RWPE2 (cell line): ENCODE measurements at regions not wholly inside any gene's neighbourhood (a gene's known extent, or its start where the extent isn't known, plus 50 kb on each side); places are given as distances from the start of the nearest gene placed in this dataset.

Source experiments
- ATAC-seq: fragments of 200-7000 bp; cut with Tn5 transposase; 3 replicates; pipeline ENCODE4 v1.9.1; 2021; ENCODE audit warnings: low read depth
- DNase-seq: peaks from one replicate; pipeline ENCODE4 v3.0.0-alpha.2; 2020; ENCODE audit warnings: low spot score
- H3K27ac ChIP-seq: fragments of 450-650 bp; 2 replicates; pipeline ENCODE4 v1.5.1; 2017; ENCODE audit warnings: mild to moderate bottlenecking; ENCODE audit not compliant: poor library complexity, severe bottlenecking
- H3K27me3 ChIP-seq: fragments of 250-450 bp; sonication (Bioruptor Pico); 2 replicates; pipeline ENCODE4 v1.5.1; 2021; ENCODE audit warnings: mild to moderate bottlenecking, moderate library complexity; ENCODE audit not compliant: insufficient read depth, poor library complexity, severe bottlenecking
- H3K36me3 ChIP-seq: fragments of 250-450 bp; sonication (Bioruptor Pico); 2 replicates; pipeline ENCODE4 v1.5.1; 2020; ENCODE audit warnings: low read depth, mild to moderate bottlenecking, moderate library complexity
- H3K4me1 ChIP-seq: fragments of 250-450 bp; sonication (Bioruptor Pico); 2 replicates; pipeline ENCODE4 v1.5.1; 2021; ENCODE audit warnings: mild to moderate bottlenecking, moderate library complexity; ENCODE audit not compliant: insufficient read depth, poor library complexity, severe bottlenecking
- H3K4me3 ChIP-seq: fragments of 250-450 bp; sonication (Bioruptor Pico); 2 replicates; pipeline ENCODE4 v1.5.1; 2021; ENCODE audit warnings: mild to moderate bottlenecking, moderate library complexity; ENCODE audit not compliant: severe bottlenecking
- H3K9me3 ChIP-seq: fragments of 250-450 bp; sonication (Bioruptor Pico); 2 replicates; pipeline ENCODE4 v1.5.1; 2021; ENCODE audit warnings: mild to moderate bottlenecking, moderate library complexity; ENCODE audit not compliant: severe bottlenecking
- TF ChIP-seq, protein P1 (sequence below): fragments of 450-650 bp; IDR thresholded peaks from one replicate; pipeline ENCODE4 v1.5.1; 2017; ENCODE audit warnings: mild to moderate bottlenecking, moderate library complexity; ENCODE audit not compliant: poor library complexity, severe bottlenecking

DNA sequence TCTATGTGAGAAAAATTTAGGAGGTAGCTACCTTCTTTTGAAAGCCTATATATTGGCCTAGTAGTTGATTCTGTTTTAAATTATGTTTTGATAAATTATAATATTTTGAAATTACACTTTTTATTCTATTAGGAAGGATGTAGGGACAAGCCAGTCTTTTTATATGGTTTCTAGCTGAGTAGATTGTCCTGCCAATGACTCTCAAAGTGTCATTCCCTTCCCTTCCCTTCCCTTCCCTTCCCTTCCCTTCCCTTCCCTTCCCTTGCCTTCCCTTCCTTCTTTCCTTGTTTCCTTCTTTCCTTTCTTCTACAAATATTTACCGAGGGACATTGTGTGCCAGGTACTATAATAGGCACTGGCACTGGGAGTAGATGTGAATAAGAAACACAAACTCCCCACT, 99.7 kb upstream of the HDAC9 start:
- no peak overlapping the region for H3K4me3 ChIP-seq
- no peak for DNase-seq
- H3K4me1 ChIP-seq: no peaks in the 10 kb centered on the region
- H3K36me3 ChIP-seq: no peaks in the 10 kb centered on the region
- no peaks in the 10 kb centered on the region for H3K9me3 ChIP-seq
- H3K27me3 ChIP-seq: no peaks in the 10 kb centered on the region
- no peak for ATAC-seq
- H3K27ac ChIP-seq: no peak overlapping the region
- TF ChIP-seq, protein P1, sequence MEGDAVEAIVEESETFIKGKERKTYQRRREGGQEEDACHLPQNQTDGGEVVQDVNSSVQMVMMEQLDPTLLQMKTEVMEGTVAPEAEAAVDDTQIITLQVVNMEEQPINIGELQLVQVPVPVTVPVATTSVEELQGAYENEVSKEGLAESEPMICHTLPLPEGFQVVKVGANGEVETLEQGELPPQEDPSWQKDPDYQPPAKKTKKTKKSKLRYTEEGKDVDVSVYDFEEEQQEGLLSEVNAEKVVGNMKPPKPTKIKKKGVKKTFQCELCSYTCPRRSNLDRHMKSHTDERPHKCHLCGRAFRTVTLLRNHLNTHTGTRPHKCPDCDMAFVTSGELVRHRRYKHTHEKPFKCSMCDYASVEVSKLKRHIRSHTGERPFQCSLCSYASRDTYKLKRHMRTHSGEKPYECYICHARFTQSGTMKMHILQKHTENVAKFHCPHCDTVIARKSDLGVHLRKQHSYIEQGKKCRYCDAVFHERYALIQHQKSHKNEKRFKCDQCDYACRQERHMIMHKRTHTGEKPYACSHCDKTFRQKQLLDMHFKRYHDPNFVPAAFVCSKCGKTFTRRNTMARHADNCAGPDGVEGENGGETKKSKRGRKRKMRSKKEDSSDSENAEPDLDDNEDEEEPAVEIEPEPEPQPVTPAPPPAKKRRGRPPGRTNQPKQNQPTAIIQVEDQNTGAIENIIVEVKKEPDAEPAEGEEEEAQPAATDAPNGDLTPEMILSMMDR: no peak

DNA sequence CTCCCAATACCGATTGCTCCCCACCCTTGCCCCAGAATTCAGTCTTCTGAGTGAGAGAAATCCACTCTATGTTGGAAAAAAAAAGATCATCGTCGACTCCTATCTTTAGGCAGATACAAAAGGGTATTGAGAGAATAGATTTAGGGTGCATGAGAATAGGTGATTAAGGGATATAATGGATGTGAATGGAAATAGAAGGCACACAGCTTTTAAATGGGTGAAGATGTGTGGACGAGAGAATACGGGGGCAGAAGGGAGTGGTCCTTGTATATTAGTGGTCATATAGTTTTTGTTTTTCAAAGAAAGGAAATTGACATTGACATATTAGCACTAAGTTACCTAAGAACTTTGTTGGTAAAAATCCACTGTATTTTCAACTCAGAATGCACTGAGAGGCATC, 98.6 kb upstream of the HDAC9 start:
- Histone ChIP-seq H3K9me3 (no peaks in the 10 kb centered on the region), H3K4me1 (no peaks in the 10 kb centered on the region), H3K27ac (no peak overlapping the region), H3K36me3 (no peaks in the 10 kb centered on the region), H3K27me3 (no peaks in the 10 kb centered on the region), H3K4me3 (no peak overlapping the region)
- TF ChIP-seq, protein P1: no peak
- DNase-seq (no peak), ATAC-seq (no peak)

DNA sequence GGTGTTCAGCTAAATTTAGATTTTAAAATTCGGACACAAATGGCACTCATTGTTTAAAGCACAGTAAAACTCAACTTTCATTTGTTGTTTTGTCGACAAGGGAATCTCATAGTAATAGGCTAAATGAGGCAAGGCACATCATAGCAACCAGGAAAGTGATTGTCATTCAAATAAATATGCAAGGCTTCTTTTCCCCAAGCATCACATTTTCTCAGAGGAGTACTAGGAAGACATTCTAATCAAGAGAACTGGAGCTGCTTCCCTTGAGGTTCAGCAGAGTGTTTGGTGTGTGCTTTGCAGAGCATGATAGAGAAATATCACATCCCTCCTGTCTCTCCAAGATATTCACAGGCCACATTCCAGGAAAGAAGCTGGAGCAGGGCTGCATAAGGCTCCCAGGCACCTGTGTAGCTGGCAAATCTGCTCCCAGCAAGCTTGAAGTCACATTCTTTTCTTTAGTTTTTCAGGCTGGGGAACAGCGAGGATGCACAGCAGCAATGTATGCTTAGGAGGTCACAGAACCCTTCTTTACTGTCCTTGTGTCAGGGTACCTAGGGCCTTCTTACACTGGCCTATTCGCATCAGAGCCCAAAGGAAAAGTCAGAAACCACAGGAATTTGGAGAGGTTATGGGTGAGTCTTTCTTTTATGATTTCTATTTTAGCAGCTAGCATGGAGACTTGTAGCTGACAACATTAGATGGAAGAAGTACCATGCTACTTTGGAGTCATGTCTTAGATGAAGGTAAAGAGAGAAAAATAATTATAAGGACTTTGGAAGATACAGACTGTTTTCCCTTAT, 95.9 kb upstream of the HDAC9 start:
- ATAC-seq (no peak), DNase-seq (no peak)
- Histone ChIP-seq H3K27me3 (no peaks in the 10 kb centered on the region), H3K27ac (no peak overlapping the region), H3K9me3 (no peaks in the 10 kb centered on the region), H3K4me1 (no peaks in the 10 kb centered on the region), H3K4me3 (no peak overlapping the region), H3K36me3 (no peaks in the 10 kb centered on the region)
- TF ChIP-seq, protein P1: no peak

DNA sequence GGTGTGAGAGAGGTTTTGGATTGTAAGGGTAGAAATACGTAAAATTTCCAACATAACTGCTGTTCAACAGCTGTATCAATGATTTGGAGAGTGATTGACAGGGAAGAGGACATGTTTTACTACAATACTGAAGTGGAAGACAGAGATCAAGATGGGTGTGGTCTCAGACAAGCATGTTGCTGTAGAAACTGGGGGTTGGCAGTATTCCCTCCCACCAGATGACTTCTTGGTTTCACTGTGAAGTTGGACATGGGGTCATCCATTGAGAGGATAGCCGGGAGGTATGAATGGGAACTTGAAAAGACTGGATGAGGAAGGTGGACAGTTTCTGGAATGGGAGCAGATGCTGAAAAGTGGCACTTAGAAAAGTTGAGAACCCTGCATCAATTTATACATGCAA, 95.3 kb upstream of the HDAC9 start:
- Histone ChIP-seq H3K4me3 (no peak overlapping the region), H3K4me1 (no peaks in the 10 kb centered on the region), H3K27me3 (no peaks in the 10 kb centered on the region), H3K9me3 (no peaks in the 10 kb centered on the region), H3K27ac (no peak overlapping the region), H3K36me3 (no peaks in the 10 kb centered on the region)
- TF ChIP-seq, protein P1: no peak
- DNase-seq (no peak), ATAC-seq (no peak)

DNA sequence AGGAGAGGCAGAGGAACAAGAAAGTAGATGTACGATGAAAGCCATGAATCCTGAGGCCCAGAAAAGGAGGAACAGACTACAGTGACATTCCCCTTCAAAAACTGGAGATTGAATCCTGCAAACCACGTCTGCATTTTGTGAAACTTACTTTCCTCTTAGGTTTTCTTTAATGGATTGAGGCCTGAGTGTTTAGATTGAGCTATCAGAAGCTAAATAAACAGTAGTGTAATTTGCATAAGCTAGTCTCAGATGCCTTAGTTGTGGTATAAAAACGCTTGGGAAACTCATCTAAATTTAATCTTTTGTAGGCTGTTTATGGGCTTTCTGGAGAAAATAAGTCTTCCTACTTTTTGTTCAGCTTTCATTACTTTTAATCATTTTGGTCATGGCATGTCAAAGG, 94.8 kb upstream of the HDAC9 start:
- TF ChIP-seq, protein P1: no peak
- no peaks in the 10 kb centered on the region for H3K27me3 ChIP-seq
- no peak for DNase-seq
- H3K9me3 ChIP-seq: no peaks in the 10 kb centered on the region
- H3K27ac ChIP-seq: no peak overlapping the region
- no peaks in the 10 kb centered on the region for H3K4me1 ChIP-seq
- no peaks in the 10 kb centered on the region for H3K36me3 ChIP-seq
- ATAC-seq: no peak
- no peak overlapping the region for H3K4me3 ChIP-seq
